Adipocyte (in vitro differentiated cells): ENCODE measurements at regions not wholly inside any gene's neighbourhood (a gene's known extent, or its start where the extent isn't known, plus 50 kb on each side); places are given as distances from the start of the nearest gene placed in this dataset.

Experiments used
- DNase-seq: peaks from one replicate; pipeline ENCODE4 v3.0.0-alpha.2; 2015; ENCODE audit warnings: low read depth
- H3K27me3 ChIP-seq: replicated peaks from 2 replicates; pipeline ENCODE4 v1.7.0; 2013; ENCODE audit warnings: mild to moderate bottlenecking, low read length, moderate library complexity; ENCODE audit not compliant: control insufficient read depth, insufficient read depth
- H3K36me3 ChIP-seq: 2 replicates; pipeline ENCODE4 v1.7.0; 2013; ENCODE audit warnings: low read length, mild to moderate bottlenecking, moderate library complexity; ENCODE audit not compliant: control insufficient read depth, insufficient read depth, severe bottlenecking
- H3K4me1 ChIP-seq: 2 replicates; pipeline ENCODE4 v1.7.0; 2013; ENCODE audit warnings: mild to moderate bottlenecking, low read length, moderate library complexity; ENCODE audit not compliant: control insufficient read depth, insufficient read depth
- H3K4me3 ChIP-seq: 2 replicates; pipeline ENCODE4 v1.7.0; 2013; ENCODE audit warnings: mild to moderate bottlenecking, low read length, moderate library complexity
- H3K9ac ChIP-seq: 2 replicates; pipeline ENCODE4 v1.7.0; 2013; ENCODE audit warnings: mild to moderate bottlenecking, low read length, moderate library complexity
- H3K9me3 ChIP-seq: 2 replicates; pipeline ENCODE4 v1.7.0; 2013; ENCODE audit warnings: mild to moderate bottlenecking, low read length, moderate library complexity; ENCODE audit not compliant: control insufficient read depth

GRCh38 chr6:102474041-102474807 is 1080.7 kb downstream of the GRIK2 start:
- H3K9me3 ChIP-seq, result no peaks in the 10 kb centered on the region
- no peak overlapping the region for H3K4me3 ChIP-seq
- no peak overlapping the region for H3K9ac ChIP-seq
- no peaks in the 10 kb centered on the region for H3K36me3 ChIP-seq
- no peak for DNase-seq
- H3K27me3 ChIP-seq, result no peaks in the 10 kb centered on the region
- no peaks in the 10 kb centered on the region for H3K4me1 ChIP-seq

- DNase-seq, result no peak
- H3K9ac ChIP-seq, result no peak overlapping the region
- no peaks in the 10 kb centered on the region for H3K4me1 ChIP-seq
- H3K4me3 ChIP-seq, result no peak overlapping the region
- no peaks in the 10 kb centered on the region for H3K27me3 ChIP-seq
- H3K9me3 ChIP-seq, result no peaks in the 10 kb centered on the region
- no peaks in the 10 kb centered on the region for H3K36me3 ChIP-seq
These were observed 1065.5 kb downstream of the GRIK2 start for GRCh38 chr6:102458990-102459389.

- Histone ChIP-seq H3K27me3 (no peaks in the 10 kb centered on the region), H3K36me3 (no peaks in the 10 kb centered on the region), H3K9ac (no peak overlapping the region), H3K9me3 (no peaks in the 10 kb centered on the region), H3K4me3 (no peak overlapping the region), H3K4me1 (no peaks in the 10 kb centered on the region)
- DNase-seq, result no peak
These were observed 1044.7 kb downstream of the GRIK2 start for GRCh38 chr6:102438171-102438570.

GRCh38 chr6:102417368-102417998 is 1024.0 kb downstream of the GRIK2 start:
- Histone ChIP-seq H3K27me3 (no peaks in the 10 kb centered on the region), H3K9me3 (peaks cover 8% of the 10 kb centered on the region), H3K4me3 (no peak overlapping the region), H3K9ac (no peak overlapping the region), H3K36me3 (no peaks in the 10 kb centered on the region), H3K4me1 (no peaks in the 10 kb centered on the region)
- no peak for DNase-seq

- DNase-seq, result no peak
- H3K4me3 ChIP-seq, result no peak overlapping the region
- peaks cover 8% of the 10 kb centered on the region for H3K9me3 ChIP-seq
- no peaks in the 10 kb centered on the region for H3K4me1 ChIP-seq
- H3K27me3 ChIP-seq, result no peaks in the 10 kb centered on the region
- H3K36me3 ChIP-seq, result no peaks in the 10 kb centered on the region
- H3K9ac ChIP-seq, result no peak overlapping the region
These were observed 1022.4 kb downstream of the GRIK2 start for GRCh38 chr6:102415891-102416290.

DNA sequence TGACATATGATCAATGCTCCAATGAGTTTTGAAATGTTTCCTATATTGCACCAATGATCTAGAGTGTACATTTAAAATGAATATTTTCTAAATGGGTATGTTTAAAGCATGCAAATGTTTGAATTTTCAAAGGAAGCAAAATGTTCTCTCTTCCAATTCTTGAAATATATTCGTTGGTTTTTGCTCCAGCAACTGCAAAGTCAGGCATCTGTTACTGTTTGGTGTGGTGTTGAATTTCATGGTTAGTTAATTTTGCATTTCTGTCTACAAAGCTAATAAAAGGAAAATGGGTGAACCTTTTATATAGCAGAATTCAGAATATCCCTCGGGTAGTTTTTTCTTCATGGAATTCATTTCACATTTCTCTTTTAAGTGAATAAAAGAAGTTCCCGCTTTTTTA is 1018.3 kb downstream of the GRIK2 start:
- H3K27me3 ChIP-seq, result no peaks in the 10 kb centered on the region
- no peak overlapping the region for H3K4me3 ChIP-seq
- no peaks in the 10 kb centered on the region for H3K36me3 ChIP-seq
- no peak overlapping the region for H3K9ac ChIP-seq
- H3K9me3 ChIP-seq, result peaks cover 5% of the 10 kb centered on the region
- no peak for DNase-seq
- no peaks in the 10 kb centered on the region for H3K4me1 ChIP-seq

DNA sequence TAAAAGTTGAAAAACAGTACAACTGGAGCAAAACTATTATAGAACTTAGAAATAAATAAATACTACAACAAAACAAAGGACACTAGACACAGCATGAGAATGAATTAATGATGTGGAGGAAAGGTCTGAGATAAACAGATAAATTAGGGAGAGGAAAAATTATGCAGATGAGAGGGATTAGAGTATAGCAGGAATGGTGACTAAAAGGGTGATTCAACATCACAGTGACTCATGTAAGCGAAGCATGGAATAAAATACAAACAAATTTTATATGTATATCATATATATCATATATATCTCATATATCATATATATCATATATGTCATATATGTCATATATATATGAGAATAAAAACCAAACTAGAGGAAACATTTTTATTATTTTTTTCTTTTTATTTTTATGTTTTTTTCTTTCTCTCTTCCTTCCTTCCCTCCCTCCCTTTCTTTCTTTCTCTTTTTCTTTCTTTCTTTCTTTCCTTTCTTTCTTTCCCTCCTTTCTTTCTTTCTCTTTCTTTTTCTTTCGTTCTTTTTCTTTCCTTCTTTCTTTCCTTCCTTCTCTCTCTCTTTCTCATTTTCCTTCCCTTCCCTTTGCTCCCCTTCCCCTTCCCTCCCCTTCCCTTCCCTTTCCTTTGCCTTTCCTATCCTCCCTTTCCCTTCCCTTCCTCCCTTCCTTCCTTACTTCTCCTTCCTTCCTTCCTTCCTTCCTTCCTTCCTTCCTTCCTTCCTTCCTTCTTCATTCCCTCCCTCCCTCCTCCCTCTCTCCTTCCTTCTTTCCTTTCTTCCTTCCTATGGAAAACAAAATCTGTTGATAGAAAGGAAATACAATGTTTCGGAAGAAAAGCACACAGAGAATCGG is 1014.6 kb downstream of the GRIK2 start:
- Histone ChIP-seq H3K9ac (no peak overlapping the region), H3K4me3 (no peak overlapping the region), H3K36me3 (no peaks in the 10 kb centered on the region), H3K27me3 (no peaks in the 10 kb centered on the region), H3K4me1 (no peaks in the 10 kb centered on the region), H3K9me3 (no peaks in the 10 kb centered on the region)
- no peak for DNase-seq

DNA sequence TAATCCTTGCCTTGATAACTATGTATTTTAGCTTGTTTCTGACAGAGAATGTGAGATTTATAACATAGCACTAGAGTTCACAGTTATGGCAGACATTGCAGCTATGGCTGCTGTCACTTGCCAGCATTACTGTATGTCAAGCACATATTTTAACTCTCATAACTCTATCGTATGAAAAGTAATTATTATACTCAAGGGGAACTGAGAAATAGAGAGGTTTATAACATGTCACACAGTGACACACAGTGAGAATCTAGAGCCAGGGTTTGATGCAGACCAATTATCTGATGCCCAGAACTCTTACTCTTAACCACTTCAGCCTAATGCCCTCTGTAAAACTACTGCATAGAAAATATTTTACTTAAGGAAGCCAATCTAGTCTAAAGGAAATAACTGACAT is 1012.4 kb downstream of the GRIK2 start:
- DNase-seq, result no peak
- no peaks in the 10 kb centered on the region for H3K27me3 ChIP-seq
- H3K4me1 ChIP-seq, result no peaks in the 10 kb centered on the region
- no peaks in the 10 kb centered on the region for H3K9me3 ChIP-seq
- H3K9ac ChIP-seq, result no peak overlapping the region
- H3K36me3 ChIP-seq, result no peaks in the 10 kb centered on the region
- no peak overlapping the region for H3K4me3 ChIP-seq

GRCh38 chr6:102402635-102403329 is 1009.3 kb downstream of the GRIK2 start:
- H3K27me3 ChIP-seq, result no peaks in the 10 kb centered on the region
- H3K9ac ChIP-seq, result no peak overlapping the region
- no peaks in the 10 kb centered on the region for H3K9me3 ChIP-seq
- H3K4me1 ChIP-seq, result no peaks in the 10 kb centered on the region
- H3K4me3 ChIP-seq, result no peak overlapping the region
- no peaks in the 10 kb centered on the region for H3K36me3 ChIP-seq
- no peak for DNase-seq

GRCh38 chr6:102398788-102399390 is 1005.4 kb downstream of the GRIK2 start:
- Histone ChIP-seq H3K4me1 (no peaks in the 10 kb centered on the region), H3K9ac (no peak overlapping the region), H3K4me3 (no peak overlapping the region), H3K9me3 (no peaks in the 10 kb centered on the region), H3K27me3 (no peaks in the 10 kb centered on the region), H3K36me3 (no peaks in the 10 kb centered on the region)
- no peak for DNase-seq
